ENCODE measurements at regions not wholly inside any gene's neighbourhood (a gene's known extent, or its start where the extent isn't known, plus 50 kb on each side); places are given as distances from the start of the nearest gene placed in this dataset.

DNA sequence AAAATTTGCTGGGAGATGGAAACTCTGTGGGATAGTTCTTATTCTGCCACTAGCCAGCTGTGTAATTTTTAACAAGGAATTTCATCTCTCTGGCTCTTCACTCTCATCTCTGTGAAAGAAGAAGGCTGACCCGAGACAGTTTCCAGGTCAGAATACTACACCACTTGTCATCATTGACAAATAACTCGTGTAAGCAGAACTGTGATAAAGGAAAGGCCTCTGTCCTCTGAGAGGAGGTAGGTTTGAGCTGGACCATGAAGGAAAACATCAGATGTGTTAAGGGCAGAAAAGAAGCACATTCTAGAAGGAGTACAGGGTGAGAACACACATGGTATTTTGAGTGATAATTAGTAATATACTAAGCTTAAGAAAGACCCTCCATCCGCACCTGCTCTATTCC, 211.4 kb upstream of the DDX18 start:
- TF ChIP-seq, protein P1, sequence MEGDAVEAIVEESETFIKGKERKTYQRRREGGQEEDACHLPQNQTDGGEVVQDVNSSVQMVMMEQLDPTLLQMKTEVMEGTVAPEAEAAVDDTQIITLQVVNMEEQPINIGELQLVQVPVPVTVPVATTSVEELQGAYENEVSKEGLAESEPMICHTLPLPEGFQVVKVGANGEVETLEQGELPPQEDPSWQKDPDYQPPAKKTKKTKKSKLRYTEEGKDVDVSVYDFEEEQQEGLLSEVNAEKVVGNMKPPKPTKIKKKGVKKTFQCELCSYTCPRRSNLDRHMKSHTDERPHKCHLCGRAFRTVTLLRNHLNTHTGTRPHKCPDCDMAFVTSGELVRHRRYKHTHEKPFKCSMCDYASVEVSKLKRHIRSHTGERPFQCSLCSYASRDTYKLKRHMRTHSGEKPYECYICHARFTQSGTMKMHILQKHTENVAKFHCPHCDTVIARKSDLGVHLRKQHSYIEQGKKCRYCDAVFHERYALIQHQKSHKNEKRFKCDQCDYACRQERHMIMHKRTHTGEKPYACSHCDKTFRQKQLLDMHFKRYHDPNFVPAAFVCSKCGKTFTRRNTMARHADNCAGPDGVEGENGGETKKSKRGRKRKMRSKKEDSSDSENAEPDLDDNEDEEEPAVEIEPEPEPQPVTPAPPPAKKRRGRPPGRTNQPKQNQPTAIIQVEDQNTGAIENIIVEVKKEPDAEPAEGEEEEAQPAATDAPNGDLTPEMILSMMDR (IDR thresholded peaks at IDR 0.05): no peak
- TF ChIP-seq POLR2A (IDR thresholded peaks at IDR 0.05): no peak

All from suprapubic skin (tissue), 3 donors.